Astrocyte (in vitro differentiated cells and primary cell): ENCODE measurements at regions not wholly inside any gene's neighbourhood (a gene's known extent, or its start where the extent isn't known, plus 50 kb on each side); places are given as distances from the start of the nearest gene placed in this dataset.
"Not testable (repeated sequence)": the region's sequence is repeated elsewhere in the genome, so short reads cannot be mapped to it uniquely, and the experiment has no call there.

Experiments
- DNase-seq: peaks from one replicate; pipeline ENCODE4 v3.0.0-alpha.2; 2010; ENCODE audit warnings: low read depth
- FAIRE-seq: peaks from 2 replicates; lab custom pipeline; 2011; peaks lifted over from hg19 to GRCh38; lab: Jason Lieb, UNC
- H2AFZ ChIP-seq: 2 replicates; pipeline ENCODE4 v1.6.0; 2012; ENCODE audit warnings: low read depth, low read length, inconsistent platforms
- H3K27ac ChIP-seq: 2 replicates; pipeline ENCODE4 v1.5.1; 2011; ENCODE audit warnings: low read depth, low read length, inconsistent platforms
- H3K27me3 ChIP-seq: 2 replicates; pipeline ENCODE4 v1.6.0; 2011; ENCODE audit warnings: low read length, inconsistent platforms; ENCODE audit not compliant: insufficient read depth
- H3K36me3 ChIP-seq: 2 replicates; pipeline ENCODE4 v1.5.1; 2011; ENCODE audit warnings: low read length, inconsistent platforms; ENCODE audit not compliant: insufficient read depth
- H3K4me1 ChIP-seq: 2 replicates; pipeline ENCODE4 v1.5.1; 2011; ENCODE audit warnings: low read length, inconsistent platforms; ENCODE audit not compliant: insufficient read depth
- H3K4me2 ChIP-seq: 2 replicates; pipeline ENCODE4 v1.6.0; 2012; ENCODE audit warnings: low read length, inconsistent platforms
- H3K4me3 ChIP-seq: 2 replicates; pipeline ENCODE4 v1.5.1; 2011; ENCODE audit warnings: low read depth, mild to moderate bottlenecking, low read length, inconsistent platforms; ENCODE audit not compliant: insufficient read depth
- H3K79me2 ChIP-seq: 2 replicates; pipeline ENCODE4 v1.6.0; 2012; ENCODE audit warnings: mild to moderate bottlenecking, low read length, inconsistent platforms; ENCODE audit not compliant: insufficient read depth
- H3K9ac ChIP-seq: 2 replicates; pipeline ENCODE4 v1.6.0; 2012; ENCODE audit warnings: mild to moderate bottlenecking, low read length, inconsistent platforms
- H3K9me3 ChIP-seq: 2 replicates; pipeline ENCODE4 v1.5.1; 2012; ENCODE audit warnings: low read depth, mild to moderate bottlenecking, low read length, inconsistent platforms; ENCODE audit not compliant: insufficient read depth
- H4K20me1 ChIP-seq: 2 replicates; pipeline ENCODE4 v1.6.0; 2012; ENCODE audit warnings: low read length, inconsistent platforms; ENCODE audit not compliant: insufficient read depth
- H3K27ac Mint-ChIP-seq: one replicate; pipeline ENCODE4 v1.8.0; 2021; ENCODE audit warnings: mild to moderate bottlenecking, mixed read lengths; ENCODE audit not compliant: unreplicated experiment
- H3K27me3 Mint-ChIP-seq: one replicate; pipeline ENCODE4 v1.8.0; 2021; ENCODE audit warnings: low read depth, mixed read lengths; ENCODE audit not compliant: unreplicated experiment
- H3K36me3 Mint-ChIP-seq: one replicate; pipeline ENCODE4 v1.8.0; 2021; ENCODE audit warnings: low read depth, mixed read lengths; ENCODE audit not compliant: unreplicated experiment
- H3K4me1 Mint-ChIP-seq: one replicate; pipeline ENCODE4 v1.8.0; 2021; ENCODE audit warnings: low read depth, mixed read lengths; ENCODE audit not compliant: unreplicated experiment
- H3K4me3 Mint-ChIP-seq: one replicate; pipeline ENCODE4 v1.8.0; 2021; ENCODE audit warnings: mild to moderate bottlenecking, moderate library complexity, mixed read lengths; ENCODE audit not compliant: unreplicated experiment
- H3K9me3 Mint-ChIP-seq: one replicate; pipeline ENCODE4 v1.8.0; 2021; ENCODE audit warnings: mild to moderate bottlenecking, mixed read lengths; ENCODE audit not compliant: unreplicated experiment

- not testable (repeated sequence) for H3K36me3 ChIP-seq, H3K4me1 Mint-ChIP-seq, H3K9me3 Mint-ChIP-seq, H3K27me3 ChIP-seq, H3K4me1 ChIP-seq, H3K9ac ChIP-seq, FAIRE-seq, DNase-seq, H3K79me2 ChIP-seq, H3K4me3 Mint-ChIP-seq, H2AFZ ChIP-seq, H4K20me1 ChIP-seq, H3K27ac Mint-ChIP-seq, H3K27ac ChIP-seq, H3K36me3 Mint-ChIP-seq, H3K9me3 ChIP-seq, H3K27me3 Mint-ChIP-seq, H3K4me3 ChIP-seq, H3K4me2 ChIP-seq
Measured at GRCh38 chr16:32120372-32120771, 132.7 kb upstream of the TP53TG3D start.

GRCh38 chr16:32120779-32121178 is 132.3 kb upstream of the TP53TG3D start:
- not testable (repeated sequence) for H3K9me3 ChIP-seq, H3K4me3 Mint-ChIP-seq, H3K9ac ChIP-seq, H3K36me3 Mint-ChIP-seq, H3K4me1 ChIP-seq, H3K27ac Mint-ChIP-seq, FAIRE-seq, H3K4me2 ChIP-seq, H3K4me3 ChIP-seq, H3K36me3 ChIP-seq, H2AFZ ChIP-seq, H3K79me2 ChIP-seq, H3K27me3 Mint-ChIP-seq, H3K27ac ChIP-seq, H4K20me1 ChIP-seq, H3K27me3 ChIP-seq, DNase-seq, H3K9me3 Mint-ChIP-seq, H3K4me1 Mint-ChIP-seq

- H3K9ac ChIP-seq, H3K4me1 ChIP-seq, FAIRE-seq, H3K36me3 Mint-ChIP-seq, DNase-seq, H3K4me2 ChIP-seq, H3K4me3 Mint-ChIP-seq, H3K36me3 ChIP-seq, H3K79me2 ChIP-seq, H3K27ac Mint-ChIP-seq, H3K27me3 ChIP-seq, H3K9me3 ChIP-seq, H3K27ac ChIP-seq, H3K9me3 Mint-ChIP-seq, H4K20me1 ChIP-seq, H3K27me3 Mint-ChIP-seq, H2AFZ ChIP-seq, H3K4me3 ChIP-seq, H3K4me1 Mint-ChIP-seq: not testable (repeated sequence)
Measured at GRCh38 chr16:32121273-32121900, 131.7 kb upstream of the TP53TG3D start.

GRCh38 chr16:32152434-32152833 is 100.7 kb upstream of the TP53TG3D start:
- not testable (repeated sequence) for H3K4me3 ChIP-seq, H2AFZ ChIP-seq, H3K4me3 Mint-ChIP-seq, H3K4me1 ChIP-seq, H3K79me2 ChIP-seq, H3K9me3 Mint-ChIP-seq, FAIRE-seq, H3K27me3 Mint-ChIP-seq, H3K27me3 ChIP-seq, H3K36me3 ChIP-seq, DNase-seq, H3K27ac ChIP-seq, H4K20me1 ChIP-seq, H3K4me1 Mint-ChIP-seq, H3K36me3 Mint-ChIP-seq, H3K9me3 ChIP-seq, H3K9ac ChIP-seq, H3K4me2 ChIP-seq, H3K27ac Mint-ChIP-seq

- H3K4me3 Mint-ChIP-seq, H3K4me2 ChIP-seq, DNase-seq, H3K4me3 ChIP-seq, H3K27me3 Mint-ChIP-seq, H3K36me3 ChIP-seq, H3K36me3 Mint-ChIP-seq, H3K9me3 Mint-ChIP-seq, H3K9ac ChIP-seq, FAIRE-seq, H4K20me1 ChIP-seq, H3K27me3 ChIP-seq, H3K4me1 Mint-ChIP-seq, H3K27ac ChIP-seq, H3K79me2 ChIP-seq, H3K9me3 ChIP-seq, H2AFZ ChIP-seq, H3K27ac Mint-ChIP-seq, H3K4me1 ChIP-seq: not testable (repeated sequence)
Measured at GRCh38 chr16:32187918-32188669, 65.0 kb upstream of the TP53TG3D start.

GRCh38 chr16:32202585-32202984 is 50.5 kb upstream of the TP53TG3D start:
- not testable (repeated sequence) for H3K27me3 ChIP-seq, DNase-seq, H4K20me1 ChIP-seq, H3K9ac ChIP-seq, H3K4me3 Mint-ChIP-seq, H3K36me3 Mint-ChIP-seq, H3K4me1 Mint-ChIP-seq, H3K27ac ChIP-seq, H3K4me3 ChIP-seq, H3K9me3 ChIP-seq, H3K4me1 ChIP-seq, H2AFZ ChIP-seq, H3K79me2 ChIP-seq, H3K27me3 Mint-ChIP-seq, FAIRE-seq, H3K4me2 ChIP-seq, H3K9me3 Mint-ChIP-seq, H3K27ac Mint-ChIP-seq, H3K36me3 ChIP-seq
